ENCODE measurements at regions not wholly inside any gene's neighbourhood (a gene's known extent, or its start where the extent isn't known, plus 50 kb on each side); places are given as distances from the start of the nearest gene placed in this dataset.
"Not testable (repeated sequence)": the region's sequence is repeated elsewhere in the genome, so short reads cannot be mapped to it uniquely, and the experiment has no call there.

DNA sequence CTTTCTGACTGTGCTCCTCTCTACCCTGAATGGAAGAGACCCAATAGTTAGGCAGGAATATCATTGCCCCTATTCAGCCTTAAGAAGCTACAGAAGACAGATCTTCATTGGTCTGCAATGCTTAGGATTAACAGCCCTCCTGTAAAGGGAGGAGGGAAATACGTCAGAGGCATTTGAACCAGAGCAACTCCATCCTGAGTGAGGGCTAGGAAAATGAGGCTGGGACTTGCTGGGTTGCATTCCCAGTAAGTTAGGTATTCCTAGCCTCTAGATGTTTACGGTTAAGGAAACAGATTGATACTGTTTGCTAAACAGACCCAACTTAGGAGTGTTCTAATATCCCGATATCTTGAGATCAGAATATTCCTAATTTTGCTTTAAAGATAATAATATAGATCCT lies 63.5 kb downstream of the PCDH18 start:
- DNase-seq (ENCODE audit: low read depth), result no peak

DNA sequence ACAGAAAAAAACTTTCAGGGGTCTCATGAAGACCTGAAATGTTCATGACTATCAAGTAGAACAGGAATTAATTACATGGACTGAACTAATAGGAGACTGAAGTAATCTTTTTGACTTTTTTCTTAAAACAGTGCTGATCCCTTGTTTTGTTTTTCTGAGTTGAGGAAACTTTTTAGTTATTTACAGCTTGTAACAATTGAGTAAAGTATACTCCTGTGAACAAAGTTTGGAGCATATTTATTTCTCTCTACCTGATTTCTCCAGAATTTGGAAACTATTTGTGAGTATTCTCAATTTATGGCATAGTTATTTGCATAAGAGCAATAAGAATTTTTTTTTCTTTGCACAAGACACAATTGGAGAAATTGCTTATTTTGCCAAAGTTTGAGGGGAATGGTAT lies 64.8 kb downstream of the PCDH18 start:
- DNase-seq (ENCODE audit: low read depth), result no peak

DNA sequence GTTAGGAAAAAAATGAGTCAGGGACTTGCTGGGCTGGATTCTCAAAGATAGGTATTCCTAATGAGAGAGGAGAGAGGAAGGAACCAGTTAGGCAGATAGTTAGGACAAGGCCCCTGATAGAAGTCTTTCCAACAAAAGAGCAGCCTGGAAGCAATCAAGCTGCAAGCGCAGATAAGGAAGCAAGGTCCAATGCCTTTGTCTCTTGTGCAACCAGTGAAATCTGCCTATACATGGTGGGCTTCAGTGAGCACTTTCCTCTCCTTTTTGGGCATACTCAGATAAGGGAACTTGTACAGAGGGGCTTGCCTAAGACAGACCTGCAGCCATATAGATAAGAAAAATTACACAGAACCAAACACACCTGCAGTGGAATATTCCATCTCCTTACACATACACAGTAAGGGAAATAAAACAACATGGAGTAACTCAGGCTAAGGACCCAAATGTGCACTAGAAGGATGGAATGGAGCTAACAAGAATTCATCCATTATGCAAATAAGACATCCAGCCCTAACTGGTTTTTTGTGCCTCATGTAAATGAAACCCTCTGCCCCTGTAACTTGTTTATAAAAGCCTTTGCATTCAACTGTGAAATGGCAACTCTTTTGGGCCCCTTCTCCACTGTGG lies 68.8 kb downstream of the PCDH18 start:
- DNase-seq (ENCODE audit: low read depth), result no peak

DNA sequence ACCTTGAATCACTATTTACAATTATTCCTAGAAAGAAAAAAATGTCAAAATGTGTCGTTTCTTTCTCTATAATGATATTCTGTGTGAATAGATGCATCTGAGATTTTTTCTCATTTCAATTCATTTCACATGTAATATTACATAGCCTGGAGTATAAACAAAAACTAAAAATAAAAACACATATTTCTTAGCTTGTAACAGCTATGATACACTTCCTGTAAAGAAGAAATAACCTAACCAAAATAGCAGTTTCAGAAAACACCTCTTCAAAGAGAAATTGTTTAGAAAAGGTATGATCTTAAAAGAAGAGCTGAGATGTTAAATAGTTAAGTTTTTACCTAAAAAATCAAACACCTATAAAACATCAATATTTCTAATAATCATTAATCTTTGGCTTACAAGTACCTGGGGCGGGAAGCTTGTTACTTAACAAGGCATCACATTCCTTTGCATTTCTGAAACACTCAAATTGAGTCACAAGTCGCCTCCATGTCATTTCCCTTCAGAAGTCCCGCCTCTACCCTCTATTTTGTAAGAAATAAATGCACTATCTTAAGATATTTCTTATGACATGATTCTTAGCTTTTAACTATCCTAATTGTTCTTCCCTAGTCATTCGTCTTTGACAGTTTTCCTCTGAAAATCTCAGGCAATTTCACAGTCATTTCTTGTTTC lies 76.5 kb downstream of the PCDH18 start:
- DNase-seq (ENCODE audit: low read depth), result peak; percentile 4

DNA sequence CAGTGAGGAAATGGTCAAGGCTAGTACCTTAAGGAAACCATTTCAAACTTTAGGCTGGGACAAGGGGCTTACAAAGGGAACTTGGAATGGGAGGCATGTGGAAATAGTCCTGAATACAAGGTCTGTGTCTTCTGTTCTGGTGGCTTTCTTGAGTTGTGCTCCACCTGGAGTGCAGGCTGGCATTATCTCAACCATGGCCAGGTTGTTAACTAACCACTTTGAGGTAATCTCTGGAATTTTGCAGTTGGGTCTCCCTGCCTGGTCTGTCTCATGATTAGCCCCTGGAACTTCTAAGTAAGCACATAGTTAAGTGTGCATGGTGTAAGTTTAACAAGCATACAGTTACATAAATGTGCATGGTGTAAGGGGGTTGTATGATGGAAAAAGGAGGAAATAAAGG lies 77.5 kb downstream of the PCDH18 start:
- DNase-seq (ENCODE audit: low read depth), result no peak

DNA sequence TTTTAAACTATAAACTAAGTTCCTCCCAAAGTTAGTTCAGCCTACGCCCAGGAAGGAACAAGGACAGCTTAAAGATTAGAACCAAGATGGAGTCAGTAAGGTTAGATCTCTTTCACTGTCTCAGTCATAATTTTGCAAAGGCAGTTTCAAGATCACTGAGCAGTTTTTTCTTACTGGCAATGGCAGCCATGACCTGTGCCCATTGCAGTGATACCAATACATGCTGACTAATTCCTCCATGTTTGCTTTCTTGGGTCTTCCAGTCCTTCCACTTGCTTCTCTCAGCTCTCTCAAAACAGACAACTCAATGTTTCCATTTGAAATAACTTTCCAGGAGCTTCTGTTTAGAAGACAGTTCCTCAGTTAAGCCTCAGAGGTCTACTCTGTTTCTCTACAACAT lies 79.5 kb downstream of the PCDH18 start:
- no peak for DNase-seq (ENCODE audit: low read depth)

DNA sequence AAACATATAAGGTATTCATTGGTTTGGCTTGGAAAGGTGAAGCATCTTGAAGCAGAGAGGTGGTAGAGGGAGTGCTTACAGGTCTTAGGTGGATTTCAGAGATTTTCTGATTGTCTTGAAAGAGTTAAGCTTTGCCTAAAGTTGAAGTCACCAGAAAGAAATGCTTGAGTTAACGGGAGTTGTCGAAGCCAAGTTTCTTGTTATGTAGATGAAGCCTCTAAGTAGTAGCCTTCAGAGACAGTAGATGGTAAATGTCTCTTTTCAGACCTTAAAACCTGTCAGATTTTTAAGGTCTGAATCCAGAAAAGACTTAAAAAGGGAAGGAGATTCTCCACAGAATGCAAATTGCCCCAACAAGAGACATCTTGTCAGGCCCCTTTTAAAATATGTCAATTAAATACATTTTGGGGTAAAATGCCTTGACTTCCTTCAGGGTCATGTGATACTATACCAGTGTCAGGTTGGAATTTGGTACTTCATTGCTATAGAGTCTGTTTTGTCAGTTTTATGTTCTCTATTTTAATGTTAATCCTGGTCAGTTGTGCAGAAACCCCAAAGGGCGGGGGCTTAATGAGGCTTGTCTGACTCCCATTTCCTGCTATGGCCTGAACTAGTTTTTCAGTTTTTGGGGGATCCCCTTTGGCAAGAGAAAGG lies 81.0 kb downstream of the PCDH18 start:
- DNase-seq (ENCODE audit: low read depth), result no peak

DNA sequence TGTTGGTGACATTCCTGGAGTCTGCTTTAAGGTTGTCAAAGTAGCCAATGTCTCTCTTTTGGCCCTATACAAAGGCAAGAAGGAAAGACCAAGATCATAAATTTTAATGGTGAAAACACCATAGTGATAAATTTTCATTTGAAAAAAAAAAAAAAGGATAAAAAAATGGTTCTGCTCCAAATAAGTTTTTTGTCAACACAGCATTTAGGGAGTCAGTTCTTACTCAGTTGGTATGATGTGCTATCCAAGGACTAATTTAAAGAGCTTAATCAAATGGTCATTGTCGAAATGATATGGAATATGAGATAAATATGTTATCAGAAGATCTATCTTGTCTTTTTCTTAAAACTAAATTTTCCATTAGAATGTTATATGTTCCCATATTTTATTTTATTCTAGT lies 83.9 kb downstream of the PCDH18 start:
- no peak for DNase-seq (ENCODE audit: low read depth)

DNA sequence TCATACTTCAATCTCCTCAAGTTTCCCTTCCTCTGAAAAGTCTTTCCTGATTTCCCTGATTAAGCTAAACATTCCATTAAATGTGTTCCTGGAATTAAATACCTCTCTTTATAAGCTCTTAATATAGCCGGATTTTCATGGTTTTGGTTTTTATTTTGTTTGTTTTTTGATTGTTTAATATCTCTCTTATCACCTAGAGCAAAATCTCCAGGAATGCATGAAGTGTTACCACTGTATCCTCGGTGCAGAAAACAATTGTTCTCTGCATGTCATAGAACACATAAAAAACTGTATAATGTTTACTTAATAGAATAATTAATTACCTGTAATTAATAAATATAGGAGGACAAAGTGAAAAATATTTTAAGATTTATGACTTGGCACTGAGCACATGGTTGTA lies 86.2 kb downstream of the PCDH18 start:
- DNase-seq (ENCODE audit: low read depth), result no peak

DNA sequence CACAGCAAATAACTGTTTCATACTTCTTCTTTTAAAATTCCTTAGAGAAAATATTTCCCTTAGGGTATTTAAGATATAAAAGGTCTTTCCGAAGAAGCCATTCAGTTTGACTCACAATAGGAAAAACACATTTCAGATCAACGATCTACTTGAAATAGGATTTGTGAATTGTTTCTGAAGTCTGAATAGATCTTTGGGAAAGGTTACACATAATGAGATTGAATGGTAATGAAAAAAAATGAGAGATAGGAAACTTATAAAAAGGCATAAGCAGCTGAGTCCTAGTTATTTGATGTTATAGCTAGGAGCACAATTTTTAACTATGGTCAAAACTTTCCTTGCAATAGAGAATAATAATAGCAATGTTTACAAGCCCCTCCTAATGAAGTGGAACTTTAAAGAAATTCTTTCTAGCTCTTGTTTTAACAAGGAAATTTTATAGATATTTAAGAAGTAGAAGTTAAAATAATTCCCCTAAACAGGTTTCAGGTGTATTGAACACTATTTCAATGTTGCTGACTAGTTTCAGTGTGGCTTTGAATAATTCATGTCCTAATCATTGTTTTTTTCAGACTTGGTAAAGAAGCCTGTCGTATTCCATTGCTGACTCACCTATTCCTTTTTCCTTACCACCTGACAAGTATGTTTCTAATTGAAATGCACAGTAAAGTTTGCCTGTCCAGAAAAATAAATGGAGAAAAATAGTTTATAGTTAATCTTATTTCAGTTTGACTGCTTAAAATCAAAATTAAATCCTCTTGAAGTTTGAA lies 89.1 kb downstream of the PCDH18 start:
- DNase-seq (ENCODE audit: low read depth), result peak; percentile 53

DNA sequence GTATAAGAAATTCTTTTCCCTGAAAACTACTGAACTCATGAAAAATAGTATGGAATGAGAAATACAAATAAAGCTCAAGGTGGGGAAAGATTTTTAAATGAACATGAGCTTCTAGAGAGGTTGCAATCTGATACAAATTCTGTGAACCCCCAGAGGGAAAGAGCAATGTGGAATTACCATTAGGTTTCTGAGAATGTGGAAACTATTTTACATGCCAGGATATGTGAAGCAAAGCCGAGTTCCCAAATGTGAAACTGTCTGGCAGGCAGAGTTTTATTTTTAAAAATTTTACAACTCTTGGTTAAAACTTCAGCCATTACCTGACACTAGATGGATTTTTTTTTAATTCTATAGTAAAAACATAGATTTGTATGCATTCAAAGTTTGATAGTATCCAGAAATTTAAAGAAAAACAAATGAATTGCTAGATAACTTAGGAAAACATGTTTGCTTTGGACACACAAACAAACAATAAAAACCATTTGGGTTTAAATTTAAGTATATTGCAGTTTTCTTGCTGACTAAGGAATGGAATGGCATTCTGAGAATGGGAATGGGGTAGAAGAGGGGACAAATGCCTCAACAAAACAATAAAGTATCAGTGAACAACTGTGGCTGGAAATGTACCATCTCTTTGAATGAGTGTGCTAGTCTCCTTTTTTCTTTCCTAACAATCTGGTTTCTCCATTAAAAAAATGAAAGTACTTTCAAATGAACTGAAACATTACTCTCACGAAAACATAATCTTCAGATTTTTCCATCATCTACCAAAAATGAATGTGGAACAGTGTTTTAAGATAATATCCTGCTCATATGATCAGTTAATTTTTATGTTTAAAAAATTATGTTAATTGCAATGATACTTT lies 99.6 kb downstream of the PCDH18 start:
- DNase-seq (ENCODE audit: low read depth), result no peak

DNA sequence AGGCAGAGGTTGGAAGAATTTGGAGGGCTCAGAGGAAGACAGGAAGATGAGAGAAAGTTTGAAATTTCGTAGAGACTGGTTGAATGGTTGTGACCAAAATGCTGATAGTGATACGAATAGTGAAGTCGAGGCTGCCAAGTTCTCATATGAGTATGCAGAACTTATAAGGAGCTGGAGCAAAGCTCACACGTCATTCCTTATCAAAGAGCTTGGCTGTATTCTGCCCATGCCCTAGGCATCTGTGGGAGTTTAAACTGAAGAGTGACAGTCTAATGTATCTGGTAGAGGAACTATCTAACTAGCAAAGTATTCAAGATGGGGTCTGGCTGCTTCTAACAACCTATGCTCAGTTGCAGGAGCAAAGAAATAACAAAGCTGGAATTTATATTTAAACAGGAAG lies 102.1 kb downstream of the PCDH18 start:
- DNase-seq (ENCODE audit: low read depth), result no peak

DNA sequence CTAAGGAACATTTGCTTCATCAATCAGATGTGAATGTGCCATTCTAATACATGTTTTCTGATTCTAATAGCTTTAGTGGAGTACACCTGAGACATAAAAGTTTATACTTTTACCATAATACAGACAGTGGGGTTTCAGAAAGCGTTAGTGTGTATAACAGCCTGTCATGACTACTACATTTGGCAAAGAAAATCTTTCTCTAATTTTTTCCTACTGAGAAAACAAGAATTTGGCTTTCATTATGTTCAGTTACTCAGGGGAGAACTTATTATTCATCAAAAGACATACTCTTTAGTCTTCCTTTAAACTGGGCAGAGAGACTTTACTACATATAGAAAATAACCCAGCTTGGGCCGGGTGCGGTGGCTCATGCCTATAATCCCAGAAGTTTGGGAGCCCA lies 104.9 kb downstream of the PCDH18 start:
- no peak for DNase-seq (ENCODE audit: low read depth)

DNA sequence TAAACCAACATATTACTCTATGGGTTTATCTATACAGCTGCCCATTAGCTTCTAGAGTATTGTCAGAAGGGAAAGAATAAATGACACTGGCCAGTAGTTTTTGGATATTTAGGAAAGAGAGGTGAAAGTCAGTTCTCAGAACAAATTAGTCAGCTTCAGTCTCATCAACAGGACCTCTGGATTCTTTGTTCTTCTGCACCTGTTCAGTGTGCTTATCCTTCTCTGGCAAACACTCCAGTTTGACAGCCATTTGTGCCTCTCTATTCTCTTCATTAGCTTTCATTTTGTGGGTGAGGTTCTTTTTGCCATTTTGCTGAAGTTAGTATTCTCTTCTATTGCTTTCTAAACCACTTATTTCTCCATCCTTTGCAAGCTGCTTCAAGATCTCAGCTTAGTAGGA lies 107.0 kb downstream of the PCDH18 start:
- DNase-seq (ENCODE audit: low read depth), result no peak

DNA sequence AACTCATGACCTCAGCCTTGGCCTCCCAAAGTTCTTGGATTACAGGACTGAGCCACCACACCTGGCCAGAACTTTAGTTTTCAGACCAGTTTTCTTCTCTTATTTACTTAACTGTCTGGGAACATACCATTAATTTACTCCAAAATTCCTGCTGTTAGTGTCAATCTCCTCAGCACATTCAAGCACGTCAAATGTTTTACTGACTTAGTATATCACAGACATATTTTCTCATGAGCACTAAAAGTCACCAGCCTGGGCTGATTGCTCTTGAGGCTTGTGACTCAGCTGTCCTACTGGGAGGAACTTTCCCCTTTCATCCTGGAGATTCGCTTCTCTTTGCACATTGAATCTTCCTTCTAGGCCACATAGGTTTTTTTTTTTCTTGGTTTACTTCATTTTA lies 109.6 kb downstream of the PCDH18 start:
- no peak for DNase-seq (ENCODE audit: low read depth)

DNA sequence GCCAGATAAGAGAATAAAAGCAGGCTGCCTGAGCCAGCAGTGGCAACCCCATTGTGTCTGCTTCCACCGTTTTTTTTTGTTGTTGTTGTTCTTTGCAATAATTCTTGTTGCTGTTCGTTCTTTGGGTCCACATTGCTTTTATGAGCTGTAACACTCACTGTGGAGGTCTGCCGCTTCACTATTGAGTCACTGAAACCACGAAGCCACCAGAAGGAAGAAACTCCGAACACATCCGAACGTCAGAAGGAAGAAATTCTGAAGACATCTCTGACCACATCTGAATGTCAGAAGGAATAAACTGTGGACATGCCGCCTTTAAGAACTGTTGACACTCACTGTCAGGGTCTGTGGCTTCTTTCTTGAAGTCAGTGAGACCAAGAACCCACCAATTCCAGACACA lies 110.5 kb downstream of the PCDH18 start:
- no peak for DNase-seq (ENCODE audit: low read depth)

DNA sequence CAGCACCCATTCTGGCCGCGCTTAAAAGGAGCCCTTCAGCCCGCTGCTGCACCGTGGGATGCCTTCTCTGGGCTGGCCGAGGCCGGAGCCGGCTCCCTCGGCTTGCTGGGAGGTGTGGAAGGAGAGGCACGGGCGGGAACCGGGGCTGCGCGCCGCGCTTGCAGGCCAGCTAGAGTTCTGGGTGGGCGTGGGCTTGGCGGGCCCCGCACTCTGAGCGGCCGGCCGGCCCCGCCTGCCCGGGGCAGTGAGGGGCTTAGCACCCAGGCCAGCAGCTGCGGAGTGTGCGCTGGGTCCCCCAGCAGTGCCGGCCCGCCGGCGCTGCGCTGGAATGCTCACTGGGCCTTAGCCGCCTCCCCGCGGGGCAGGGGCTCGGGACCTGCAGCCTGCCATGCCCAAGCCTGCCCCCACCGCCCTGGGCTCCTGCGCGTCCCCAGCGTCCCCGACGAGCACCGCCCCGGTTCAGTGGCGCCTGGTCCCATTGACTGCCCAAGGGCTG lies 111.3 kb downstream of the PCDH18 start:
- DNase-seq (ENCODE audit: low read depth), result no peak

DNA sequence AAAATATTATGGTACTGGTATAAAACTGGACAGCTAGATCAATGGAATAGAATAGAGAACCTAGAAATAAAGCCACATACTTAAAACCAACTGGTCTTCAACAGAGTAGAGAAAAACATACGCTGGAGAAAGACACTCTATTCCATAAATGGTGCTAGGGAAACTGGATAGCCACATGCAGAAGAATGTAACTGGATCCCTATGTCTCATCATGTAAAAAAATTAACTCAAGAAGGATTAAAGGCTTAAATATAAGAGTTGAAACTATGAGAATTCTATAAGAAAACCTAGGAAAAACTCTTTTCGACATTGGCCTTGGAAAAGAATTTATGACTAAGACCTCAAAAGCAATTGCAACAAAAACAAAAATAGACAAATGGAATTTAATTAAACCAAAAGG lies 114.6 kb downstream of the PCDH18 start:
- DNase-seq (ENCODE audit: low read depth), result no peak

DNA sequence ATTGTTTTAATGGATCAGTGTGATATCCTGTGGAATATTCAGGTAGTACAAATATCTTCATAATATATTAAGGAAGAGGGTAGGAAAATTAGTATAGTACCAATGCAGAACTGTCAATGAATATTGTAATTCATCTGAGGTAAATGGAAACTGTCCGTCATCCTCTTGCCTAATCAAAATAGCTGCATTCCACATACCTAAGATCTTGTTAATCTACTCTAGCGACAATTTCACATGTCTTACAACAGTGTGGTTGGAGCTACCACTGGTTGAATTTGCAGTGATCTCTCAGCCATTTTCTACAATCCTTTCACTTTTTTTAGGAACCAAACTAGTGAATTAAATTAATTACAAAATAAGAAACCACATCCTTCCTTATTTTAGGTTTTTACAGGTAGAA lies 117.5 kb downstream of the PCDH18 start:
- DNase-seq (ENCODE audit: low read depth), result no peak

DNA sequence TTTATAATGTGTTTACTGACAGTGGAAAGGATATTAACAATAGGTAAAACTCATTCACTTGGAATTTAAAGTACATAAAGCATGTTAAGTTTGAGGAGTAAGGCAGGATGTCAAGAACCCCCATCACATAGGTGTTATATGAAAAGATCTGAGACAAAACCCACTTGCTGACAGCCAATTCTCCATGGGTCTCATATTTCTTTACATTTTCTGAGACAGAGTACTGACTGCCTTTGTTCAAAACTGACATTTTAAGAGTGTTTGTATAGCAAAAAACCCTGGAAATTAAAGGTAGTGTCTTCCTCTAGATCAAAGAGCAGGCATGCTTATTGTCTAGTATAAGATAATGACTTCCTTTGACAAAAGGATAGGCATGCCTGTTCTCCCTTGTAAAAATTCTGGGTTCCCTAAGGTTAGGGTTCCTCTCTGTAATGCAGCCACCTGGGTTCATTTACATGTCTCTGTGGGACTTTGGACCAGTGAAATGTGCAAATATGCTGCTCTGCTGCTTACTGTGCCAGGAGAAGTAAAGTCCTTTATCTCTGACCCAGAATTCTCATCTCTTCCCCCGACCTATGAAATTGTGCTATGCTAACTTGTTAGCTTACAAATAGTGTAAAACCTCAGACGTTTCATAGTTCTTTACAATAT lies 123.6 kb downstream of the PCDH18 start:
- no peak for DNase-seq (ENCODE audit: low read depth)

DNA sequence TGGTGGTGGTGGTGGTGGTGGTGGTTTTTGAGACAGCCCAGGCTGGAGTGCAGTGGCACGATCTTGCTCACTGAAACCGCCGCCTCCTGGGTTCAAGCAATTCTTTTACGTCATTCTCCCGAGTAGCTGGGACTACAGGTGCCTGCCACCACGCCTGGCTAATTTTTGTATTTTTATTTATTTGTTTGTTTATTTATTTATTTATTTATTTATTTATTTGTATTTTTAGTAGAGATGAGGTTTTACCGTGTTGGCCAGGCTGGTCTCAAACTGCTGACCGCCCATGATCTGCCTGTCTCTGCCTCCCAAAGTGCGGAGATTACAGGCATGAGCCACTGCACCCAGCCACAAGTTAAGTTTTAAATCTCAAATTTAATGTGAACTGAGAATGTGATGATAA lies 126.5 kb downstream of the PCDH18 start:
- DNase-seq (ENCODE audit: low read depth), result not testable (repeated sequence)

Data from renal cortical epithelial cell (primary cell).